Endometrium (tissue), 2 donors: ENCODE measurements at regions not wholly inside any gene's neighbourhood (a gene's known extent, or its start where the extent isn't known, plus 50 kb on each side); places are given as distances from the start of the nearest gene placed in this dataset.

Source experiments
- FAIRE-seq: peaks from 2 replicates; lab custom pipeline; 2012; peaks lifted over from hg19 to GRCh38; lab: Jason Lieb, UNC
- donor health status: control.
- donor health status: control.

- FAIRE-seq, result no peak
Measured at GRCh38 chr16:64225696-64226095, 896.2 kb downstream of the CDH11 start.

- FAIRE-seq, result no peak
Measured at GRCh38 chr16:64225036-64225435, 896.8 kb downstream of the CDH11 start.

- no peak for FAIRE-seq
Measured at GRCh38 chr16:64217789-64218535, 903.9 kb downstream of the CDH11 start.

GRCh38 chr16:64215730-64216129, 906.1 kb downstream of the CDH11 start:
- no peak for FAIRE-seq

GRCh38 chr16:64211331-64211730, 910.5 kb downstream of the CDH11 start:
- no peak for FAIRE-seq

GRCh38 chr16:64206862-64207261, 915.0 kb downstream of the CDH11 start:
- FAIRE-seq, result no peak

- no peak for FAIRE-seq
Measured at GRCh38 chr16:64203126-64203525, 918.7 kb downstream of the CDH11 start.

GRCh38 chr16:64202571-64202970, 919.3 kb downstream of the CDH11 start:
- no peak for FAIRE-seq

GRCh38 chr16:64196444-64196843, 925.4 kb downstream of the CDH11 start:
- FAIRE-seq, result no peak

- FAIRE-seq, result no peak
Measured at GRCh38 chr16:64185954-64186353, 935.9 kb downstream of the CDH11 start.

GRCh38 chr16:64184156-64184555, 937.7 kb downstream of the CDH11 start:
- FAIRE-seq, result no peak

GRCh38 chr16:64182985-64183384, 938.9 kb downstream of the CDH11 start:
- FAIRE-seq, result no peak

GRCh38 chr16:64181271-64181925, 940.5 kb downstream of the CDH11 start:
- peak; percentile 39 for FAIRE-seq

GRCh38 chr16:64180136-64180900, 941.5 kb downstream of the CDH11 start:
- no peak for FAIRE-seq

GRCh38 chr16:64174327-64174726, 947.5 kb downstream of the CDH11 start:
- no peak for FAIRE-seq

- no peak for FAIRE-seq
Measured at GRCh38 chr16:64172652-64173051, 949.2 kb downstream of the CDH11 start.

- FAIRE-seq, result no peak
Measured at GRCh38 chr16:64172226-64172625, 949.6 kb downstream of the CDH11 start.

- no peak for FAIRE-seq
Measured at GRCh38 chr16:64171632-64172031, 950.2 kb downstream of the CDH11 start.

- FAIRE-seq, result no peak
Measured at GRCh38 chr16:64168371-64168770, 953.5 kb downstream of the CDH11 start.

GRCh38 chr16:64167936-64168335, 953.9 kb downstream of the CDH11 start:
- no peak for FAIRE-seq

GRCh38 chr16:64165368-64165767, 956.5 kb downstream of the CDH11 start:
- FAIRE-seq, result no peak

- FAIRE-seq, result no peak
Measured at GRCh38 chr16:64162613-64163375, 959.1 kb downstream of the CDH11 start.
